ENCODE measurements at regions not wholly inside any gene's neighbourhood (a gene's known extent, or its start where the extent isn't known, plus 50 kb on each side); places are given as distances from the start of the nearest gene placed in this dataset.

DNA sequence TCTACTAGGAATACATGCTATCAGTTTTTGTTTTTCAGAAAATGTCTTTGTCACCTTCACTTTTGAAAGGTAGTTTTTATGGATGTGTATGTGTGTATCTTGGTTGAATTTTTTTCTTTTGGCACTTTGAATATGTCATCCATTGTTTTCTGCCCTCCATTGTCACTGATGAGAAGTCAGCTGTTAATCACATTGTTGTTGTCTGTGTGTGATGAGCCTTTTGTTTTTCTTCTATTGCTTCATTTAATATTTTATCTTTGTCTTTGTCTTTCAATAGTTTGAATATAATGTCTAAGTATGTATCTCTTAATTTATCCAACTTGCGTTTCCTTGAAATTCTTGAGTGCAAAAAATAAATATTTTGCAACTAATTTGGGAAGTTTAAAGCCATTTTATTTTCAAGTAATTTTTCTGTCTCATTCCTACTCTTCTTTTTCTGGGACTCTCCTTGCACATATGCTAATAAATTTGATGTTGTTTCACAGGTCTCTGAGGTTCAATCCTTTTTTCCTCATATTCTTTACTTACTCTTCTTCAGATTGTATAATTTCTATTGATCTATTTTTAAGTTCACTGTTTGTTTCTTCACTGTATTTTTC lies 546.9 kb upstream of the GHITM start:
- no peak for DNase-seq

DNA sequence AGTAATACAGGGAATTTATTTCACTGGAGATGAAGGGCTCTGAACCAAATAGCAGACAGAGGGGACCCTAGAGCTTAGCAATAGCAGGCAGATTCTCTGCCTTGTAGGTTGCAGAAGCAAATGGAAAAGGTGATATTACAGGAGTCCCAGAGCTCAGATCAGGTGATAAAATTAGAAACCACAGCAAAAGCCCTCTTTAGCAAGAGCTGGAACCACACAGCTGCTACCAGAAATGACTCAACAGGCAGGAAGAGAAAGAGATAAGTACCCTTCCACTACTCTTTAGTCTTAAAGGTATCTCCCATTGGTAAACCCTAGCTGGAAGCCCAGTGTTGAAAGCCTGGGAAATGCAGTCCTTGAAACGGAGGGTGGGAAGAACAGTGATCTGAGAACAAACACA lies 535.6 kb upstream of the GHITM start:
- no peak for DNase-seq

DNA sequence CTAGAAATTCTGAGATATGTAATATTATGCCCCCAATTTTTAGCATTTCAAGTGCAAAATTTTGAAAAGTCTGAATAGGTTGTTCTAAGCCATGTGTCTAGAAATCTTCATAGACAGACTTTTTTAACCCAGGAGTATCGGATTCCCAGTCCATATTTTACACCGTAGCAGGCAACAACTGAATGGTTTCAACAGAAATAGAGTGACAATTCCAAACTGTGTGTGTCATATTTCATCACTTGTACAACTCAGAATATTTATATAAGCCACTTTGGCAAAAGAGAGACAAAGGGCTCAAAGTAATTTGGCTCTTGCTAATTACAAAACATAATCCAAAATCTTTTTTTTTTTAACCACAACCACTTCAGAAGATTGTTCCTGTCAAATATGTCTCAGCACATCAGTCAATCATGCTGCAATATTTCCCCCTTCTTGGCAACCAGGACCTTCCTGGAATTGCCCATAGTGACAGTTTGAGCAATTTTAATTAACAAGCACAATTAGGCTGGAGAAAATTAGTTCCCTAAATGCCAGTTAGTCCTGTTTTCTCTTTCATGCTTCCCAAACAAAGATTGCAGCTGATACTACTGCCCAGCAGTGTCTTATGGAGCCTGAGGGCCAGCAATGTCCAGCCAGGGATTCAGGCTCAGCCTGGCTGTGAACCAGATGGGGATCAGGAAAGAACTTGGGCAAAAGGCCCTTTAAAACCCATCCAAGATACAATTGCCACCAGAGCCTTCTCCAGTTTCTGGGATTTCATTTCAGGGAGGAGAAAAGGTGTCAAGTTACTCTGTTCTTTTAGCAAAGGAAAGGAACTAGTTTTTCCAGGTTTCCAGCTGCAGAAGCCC lies 533.3 kb upstream of the GHITM start:
- DNase-seq: no peak

DNA sequence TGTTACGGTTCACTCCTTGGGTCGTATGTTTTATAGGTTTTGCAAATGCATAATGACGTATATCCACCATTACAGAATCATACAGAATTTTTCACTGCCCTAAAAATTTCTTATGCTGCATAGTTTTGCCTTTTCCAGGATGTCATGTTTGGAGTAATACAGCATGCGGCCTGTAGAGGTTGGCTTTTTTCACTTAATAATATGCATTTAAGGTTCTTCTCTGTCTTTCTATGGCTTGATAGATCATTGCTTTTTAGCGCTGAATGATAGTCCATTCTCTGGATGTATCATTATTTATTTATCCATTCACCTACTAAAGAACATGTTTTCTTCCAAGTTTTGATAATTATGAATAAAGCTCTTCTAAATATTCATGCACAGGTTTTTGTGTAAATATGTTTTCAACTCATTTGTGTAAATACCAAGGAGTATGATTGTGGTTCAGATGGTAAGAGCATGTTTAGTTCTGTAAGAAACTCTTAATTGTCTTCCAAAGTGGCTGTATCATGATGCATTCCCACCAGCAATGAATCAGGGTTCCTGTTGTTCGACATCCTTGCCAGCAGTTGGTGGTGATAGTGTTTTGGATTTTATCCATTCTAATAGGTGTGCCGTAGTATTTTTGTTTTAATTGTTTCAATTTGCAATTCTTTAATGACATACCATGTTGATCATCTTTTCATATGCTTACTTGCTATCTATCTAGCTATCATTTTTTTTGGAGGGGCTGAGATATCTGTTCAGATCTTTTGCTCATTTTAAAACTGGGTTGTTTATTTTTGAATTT lies 531.2 kb upstream of the GHITM start:
- DNase-seq: no peak

DNA sequence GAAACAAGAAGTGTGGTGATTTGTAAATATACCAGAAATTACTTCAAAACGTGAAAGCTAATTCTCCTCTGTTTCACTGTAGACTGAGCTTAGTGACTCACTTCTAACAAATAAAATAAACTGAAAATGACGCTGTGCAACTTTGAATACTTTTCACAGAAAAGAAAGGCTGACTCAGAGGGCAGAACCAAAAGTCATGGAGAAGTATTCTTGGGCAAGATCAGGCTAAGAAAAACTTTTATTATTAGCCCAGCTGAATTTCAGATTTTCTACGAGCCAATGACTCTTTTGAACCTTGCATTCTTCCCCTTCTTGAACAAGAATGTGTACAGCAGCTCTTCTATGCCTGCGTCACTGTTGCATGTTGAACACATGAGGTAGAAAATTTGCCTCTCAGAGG lies 527.3 kb upstream of the GHITM start:
- no peak for DNase-seq

DNA sequence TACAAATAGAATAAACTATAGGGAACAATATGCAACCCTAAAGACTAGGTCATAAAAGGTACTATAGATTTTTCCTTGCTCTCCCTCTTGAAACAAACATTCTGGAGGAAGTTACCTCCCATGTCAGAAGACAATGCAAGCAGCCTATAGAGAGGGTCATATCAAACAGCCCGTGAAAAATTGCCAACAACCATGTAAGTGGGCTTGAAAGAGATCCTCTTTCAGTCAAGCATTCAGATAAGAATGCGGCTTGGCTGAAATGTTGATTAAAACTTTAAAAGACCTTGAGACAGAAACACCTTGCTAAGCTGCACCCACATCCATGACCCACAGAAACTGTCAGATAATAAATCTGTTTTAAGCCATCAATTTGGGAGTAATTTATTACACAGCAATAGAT lies 526.6 kb upstream of the GHITM start:
- DNase-seq: no peak

DNA sequence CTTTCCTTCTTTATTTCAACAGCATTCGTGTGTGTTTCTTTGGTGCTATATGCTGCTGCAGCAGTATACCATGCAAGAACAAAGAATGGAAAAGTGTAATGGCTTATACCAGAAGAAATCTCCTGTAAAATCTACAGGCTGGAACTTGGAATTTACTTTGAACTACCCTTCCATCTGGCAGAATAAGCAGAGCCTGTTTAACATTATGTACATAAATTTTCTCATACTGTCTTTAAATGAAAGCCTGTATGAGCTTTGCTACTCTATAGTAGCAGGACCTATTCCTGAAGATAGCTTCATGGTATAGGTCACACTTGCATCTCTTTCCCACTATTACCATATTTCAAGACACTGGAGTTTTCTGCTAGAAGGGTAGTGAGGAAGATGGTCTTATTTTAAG lies 522.1 kb upstream of the GHITM start:
- no peak for DNase-seq

DNA sequence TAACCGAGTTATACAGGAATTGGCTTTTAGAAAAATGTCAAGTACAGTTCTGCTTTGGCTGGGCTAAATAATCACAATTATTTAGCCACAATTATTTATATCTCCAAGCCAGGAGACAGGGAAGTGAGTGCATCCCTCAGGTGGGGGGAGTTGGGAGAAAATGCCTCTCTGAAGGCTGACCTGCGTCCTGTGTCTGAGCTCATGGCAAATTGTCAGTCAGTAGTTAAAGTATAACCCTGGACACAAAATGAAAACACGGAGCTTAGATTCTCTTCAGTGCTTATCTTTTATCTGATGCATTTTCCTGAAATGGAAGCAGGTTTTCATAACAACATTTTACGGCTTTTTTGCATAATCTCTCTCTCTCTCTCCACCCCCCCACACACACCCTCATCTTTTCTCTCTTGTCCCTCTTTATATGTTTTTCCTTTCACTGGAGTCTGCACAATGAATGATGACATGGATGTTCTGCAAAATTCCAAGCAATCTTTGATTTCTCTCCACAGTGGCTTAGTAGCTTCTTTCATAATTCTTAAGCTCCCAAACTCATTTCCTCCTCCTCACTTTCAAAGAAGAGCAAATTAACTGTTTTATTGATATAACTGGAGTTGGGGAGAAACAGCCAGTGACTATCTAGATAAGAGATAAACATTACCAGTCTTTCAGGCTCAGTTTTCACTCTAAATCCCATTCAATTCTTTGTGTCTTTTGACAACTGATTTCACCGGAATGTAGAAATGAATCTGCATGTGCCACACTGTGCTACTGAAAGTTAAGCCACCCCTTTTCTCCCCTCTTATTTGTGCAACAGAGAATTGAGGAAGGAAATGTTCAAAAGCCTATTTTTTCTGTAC lies 521.4 kb upstream of the GHITM start:
- no peak for DNase-seq

DNA sequence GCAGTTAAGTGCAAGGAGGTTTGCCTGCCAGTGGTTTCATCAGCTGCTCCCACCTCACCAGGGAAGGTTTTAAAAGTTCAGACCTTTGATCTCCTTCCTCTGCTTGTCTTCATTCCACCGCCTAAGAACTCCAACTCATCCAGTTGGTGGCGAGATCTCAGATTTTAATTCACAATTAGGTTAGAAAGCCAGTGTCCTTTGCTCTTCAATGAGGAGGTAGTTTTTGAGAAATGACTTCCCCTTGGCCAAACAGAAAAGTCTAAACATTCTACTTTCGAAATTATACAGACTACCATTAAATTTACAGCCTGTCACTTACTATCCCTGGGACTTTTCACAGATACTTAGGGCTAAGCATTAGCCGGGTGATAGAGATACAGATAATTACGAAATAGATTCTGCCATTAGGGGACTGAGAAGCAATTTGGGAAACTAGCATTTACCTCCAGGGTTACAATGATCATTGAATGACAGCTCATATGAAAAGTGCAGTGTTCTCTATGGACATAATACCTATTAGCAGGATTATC lies 513.4 kb upstream of the GHITM start:
- DNase-seq: no peak

DNA sequence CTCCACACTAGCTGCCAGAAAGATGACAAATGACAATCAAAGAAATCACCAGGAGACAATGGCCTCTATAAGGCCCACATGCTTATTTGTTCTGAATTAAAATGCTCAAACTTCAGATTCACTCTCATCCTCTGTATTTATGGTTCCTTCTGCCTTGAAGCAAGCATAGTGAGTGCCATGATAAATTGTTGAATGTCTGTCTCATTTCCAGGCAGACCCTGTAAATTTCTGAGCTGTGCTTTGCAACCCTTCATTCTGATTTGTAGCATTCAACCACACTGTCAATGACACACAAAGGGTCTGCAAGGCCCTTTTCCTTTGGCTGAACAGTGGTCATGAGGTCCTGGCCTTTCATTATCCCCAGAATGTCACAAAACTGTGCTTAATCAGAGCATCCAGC lies 506.6 kb upstream of the GHITM start:
- DNase-seq: no peak

DNA sequence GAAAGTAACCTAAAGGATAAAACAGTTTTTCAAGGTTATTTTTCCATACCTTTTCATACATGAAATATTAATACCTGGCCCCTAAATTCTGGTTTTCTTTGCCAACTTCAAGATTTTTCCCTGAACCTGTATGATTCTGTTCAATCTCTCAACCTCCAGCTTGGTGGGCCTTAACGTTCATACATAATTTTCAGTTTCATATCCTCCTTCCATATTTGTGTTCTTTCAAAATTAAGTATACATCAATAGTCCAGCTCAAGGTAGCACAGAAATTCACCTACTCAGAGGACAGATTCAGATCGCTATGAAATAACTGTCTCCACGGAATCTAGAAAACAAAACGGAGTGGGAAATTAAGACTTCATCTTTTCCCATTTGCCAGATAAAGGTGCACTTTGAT lies 505.8 kb upstream of the GHITM start:
- DNase-seq: no peak

DNA sequence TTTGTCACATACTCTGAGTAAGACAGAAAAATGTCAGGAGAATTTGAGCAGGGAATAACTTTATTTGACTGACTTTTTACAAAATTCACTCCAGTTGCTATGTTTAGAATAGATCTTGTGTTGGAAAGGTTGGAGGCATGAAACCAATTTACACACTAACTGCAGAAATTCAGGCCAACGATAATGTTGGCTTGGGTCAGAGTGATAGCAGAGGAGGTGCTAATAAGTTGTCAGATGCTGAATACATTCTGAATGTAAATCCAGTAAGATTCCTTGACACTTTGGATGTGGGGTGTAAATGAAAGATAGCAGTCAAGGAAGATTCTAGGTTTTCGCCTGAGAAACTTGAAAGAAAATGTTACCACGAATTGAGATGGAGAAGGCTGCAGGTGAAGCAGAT lies 502.5 kb upstream of the GHITM start:
- DNase-seq: no peak

DNA sequence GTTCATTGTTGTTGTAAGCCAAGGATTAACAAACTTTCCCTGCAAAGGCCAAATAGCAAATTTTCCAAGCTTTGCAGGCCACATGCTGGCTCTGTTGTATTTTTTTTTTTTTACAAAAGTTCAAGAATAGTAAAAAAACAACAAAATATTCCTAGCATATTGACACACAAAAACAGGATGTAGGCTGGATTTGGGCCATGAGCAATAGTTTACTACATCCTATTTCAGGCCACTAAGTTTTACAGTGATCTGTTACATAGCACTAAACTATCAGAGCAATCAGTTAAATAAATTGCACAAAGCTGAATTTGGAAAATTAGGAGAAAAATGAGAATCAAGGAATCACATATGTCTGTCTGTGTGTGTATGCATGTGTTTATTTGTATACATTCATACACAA lies 491.8 kb upstream of the GHITM start:
- no peak for DNase-seq

DNA sequence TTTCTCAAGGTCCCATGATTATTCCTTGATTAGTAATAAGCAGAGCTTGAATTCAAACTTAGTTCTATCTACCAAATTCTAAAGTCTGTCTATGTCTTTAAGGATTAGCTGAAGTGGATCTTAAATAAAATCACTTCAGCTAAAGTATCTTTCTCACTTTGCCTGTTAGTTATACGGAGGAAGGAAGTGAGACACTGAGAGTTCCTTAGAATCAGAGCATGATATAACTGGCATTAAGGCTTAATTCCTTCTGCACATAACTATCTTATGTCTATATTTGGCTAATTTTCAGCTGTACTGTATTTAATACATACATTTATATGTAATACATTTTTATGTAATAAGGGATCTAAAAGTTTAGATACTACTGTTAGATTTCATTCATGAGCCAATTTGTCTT lies 491.1 kb upstream of the GHITM start:
- DNase-seq: no peak

DNA sequence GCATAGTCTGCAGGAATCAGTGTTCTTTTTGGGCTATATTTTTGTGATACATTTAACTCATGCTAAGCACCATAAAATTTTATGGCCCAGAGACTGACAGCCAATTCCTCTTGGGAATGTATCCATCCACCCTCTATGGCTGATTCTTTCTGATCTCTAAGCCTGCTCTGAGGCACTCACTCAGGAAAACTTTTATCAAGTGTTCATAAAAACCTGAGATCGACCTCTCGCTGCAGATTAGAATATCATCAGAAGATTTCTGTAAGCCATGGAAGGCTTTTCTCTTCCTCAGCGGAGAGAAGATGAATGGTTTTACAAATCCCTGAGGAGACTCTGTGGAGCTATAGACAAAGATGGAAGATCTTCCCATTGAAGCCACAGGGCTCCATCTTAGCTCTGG lies 489.8 kb upstream of the GHITM start:
- DNase-seq: no peak

DNA sequence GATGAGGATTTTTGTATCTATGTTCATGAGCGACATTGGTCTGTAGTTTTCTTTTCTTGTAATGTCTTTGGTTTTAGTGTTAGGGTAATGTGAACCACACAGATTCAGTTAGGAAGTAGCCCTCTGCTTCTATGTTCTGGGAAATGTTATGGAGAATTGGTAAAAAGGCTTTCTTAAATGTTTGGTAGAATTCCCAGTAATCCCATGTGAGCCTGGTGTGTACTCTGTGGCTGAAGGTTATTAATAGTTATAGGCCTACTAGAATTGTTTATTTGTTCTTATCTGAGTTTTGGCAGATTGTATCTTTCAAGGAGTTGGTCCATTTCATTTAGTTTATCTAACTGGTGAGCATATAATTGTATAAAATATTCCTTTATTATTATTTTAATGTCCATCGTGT lies 484.6 kb upstream of the GHITM start:
- DNase-seq: no peak

DNA sequence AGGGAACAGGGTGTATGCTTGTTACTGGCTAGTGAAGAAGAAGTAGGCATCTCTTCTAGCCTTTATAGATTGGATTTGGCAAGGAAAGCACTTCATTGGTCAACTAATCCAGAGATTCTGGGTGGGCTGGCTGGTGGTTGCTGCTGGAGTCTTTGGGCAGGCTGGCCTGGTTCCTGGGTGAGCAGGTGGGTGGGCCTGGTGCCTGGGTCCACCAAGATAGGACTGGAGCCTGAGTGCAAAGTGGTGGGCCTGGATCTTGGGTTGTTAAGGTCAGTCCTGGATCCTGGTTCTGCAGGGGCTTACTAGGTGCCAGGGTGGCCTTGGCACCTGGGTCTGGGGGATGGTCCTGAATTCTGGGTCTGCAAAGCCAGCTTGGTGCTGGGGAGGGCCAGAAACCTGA lies 482.4 kb upstream of the GHITM start:
- no peak for DNase-seq

DNA sequence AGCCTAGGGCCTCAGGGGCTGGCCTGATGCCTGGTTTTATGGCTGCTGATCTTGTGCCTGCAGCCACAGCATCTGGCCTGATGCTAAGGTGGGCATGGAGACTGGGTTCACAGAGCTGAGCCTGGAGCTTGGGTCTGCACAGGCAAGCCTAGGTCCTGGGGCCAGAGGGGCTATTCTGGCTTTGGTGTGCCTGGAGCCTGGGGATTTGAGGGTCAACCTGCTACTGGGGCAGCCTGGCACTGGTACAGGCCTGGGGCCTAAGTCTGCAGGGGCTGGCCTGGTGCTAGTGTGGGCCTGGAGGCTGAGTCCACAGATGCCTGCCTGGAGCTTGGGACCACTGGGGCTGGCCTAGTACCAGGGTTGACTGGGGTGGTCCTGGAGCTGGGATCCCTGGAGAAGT lies 481.8 kb upstream of the GHITM start:
- DNase-seq: no peak

DNA sequence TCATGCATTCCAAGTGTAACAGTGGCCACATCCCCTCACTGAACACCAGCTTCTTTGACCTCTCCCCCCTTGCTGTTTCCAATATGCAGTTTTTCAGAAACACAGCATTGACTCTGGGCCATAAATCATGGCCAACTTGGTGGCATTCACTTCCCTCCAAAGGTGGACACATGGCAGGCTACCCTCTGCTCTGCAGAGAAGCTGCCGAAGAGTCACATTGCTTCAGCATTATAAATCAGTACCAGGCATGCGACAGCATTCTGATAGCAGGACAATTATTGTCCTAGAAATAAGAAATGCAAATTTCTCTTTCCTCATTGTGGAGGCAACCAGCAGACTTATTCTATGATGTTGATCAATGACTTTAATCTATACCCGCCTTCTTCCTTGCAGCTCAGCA lies 475.4 kb upstream of the GHITM start:
- DNase-seq: no peak

DNA sequence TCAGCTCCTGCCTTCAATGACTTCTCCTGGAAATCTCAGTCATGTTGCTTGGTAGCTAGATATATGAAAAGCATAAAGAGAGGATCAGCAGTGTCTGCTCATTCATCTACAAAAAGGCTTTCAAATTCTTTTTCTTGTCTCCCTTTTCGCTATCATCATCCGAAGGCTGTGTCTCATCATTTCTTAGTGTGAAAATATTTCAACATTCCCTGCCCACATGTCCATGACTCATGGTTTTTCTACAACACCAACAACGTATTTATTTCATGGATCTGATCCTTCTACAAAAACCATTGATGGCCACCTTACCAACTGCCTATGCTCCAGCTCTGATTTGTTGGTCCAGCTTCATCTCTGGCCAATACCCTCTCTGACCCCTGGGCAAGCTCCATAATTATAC lies 472.5 kb upstream of the GHITM start:
- DNase-seq: no peak

DNA sequence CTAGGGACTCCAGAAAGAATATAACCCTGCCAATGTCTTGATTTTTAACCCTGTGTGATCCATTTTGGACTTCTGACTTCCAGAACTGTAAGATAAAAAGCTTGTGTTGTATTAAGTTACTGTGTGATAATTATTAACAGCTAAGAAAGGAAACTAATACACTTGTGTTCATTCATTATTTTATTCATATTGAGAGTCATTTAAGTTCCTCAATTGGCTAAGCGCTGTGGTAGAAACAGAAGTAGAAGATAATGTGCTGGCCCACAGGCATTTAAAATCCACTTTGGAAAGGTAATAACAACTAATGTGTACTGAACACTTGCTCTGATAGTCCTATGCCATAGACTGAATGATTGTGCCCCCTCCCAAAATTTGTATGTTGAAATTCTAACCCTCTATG lies 471.7 kb upstream of the GHITM start:
- DNase-seq: no peak

DNA sequence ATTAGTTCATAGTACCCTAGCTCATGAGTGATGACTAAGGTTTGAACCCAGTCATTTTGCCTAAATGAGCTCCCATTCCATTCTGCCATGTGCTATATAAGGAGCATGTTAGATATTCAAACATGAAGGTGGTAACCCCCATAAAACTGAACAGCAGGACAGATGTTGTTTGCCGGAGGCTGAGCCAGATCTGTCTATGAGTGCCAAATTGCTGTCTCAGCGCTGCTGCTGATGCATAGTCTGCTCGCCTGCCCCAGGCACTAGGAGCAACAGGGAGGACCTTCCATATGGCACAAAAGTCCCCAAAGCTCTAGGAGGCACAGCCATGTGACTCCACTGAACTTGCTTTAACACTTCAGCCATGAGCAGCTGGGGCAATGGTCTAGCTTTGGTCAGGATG lies 466.0 kb upstream of the GHITM start:
- no peak for DNase-seq

DNA sequence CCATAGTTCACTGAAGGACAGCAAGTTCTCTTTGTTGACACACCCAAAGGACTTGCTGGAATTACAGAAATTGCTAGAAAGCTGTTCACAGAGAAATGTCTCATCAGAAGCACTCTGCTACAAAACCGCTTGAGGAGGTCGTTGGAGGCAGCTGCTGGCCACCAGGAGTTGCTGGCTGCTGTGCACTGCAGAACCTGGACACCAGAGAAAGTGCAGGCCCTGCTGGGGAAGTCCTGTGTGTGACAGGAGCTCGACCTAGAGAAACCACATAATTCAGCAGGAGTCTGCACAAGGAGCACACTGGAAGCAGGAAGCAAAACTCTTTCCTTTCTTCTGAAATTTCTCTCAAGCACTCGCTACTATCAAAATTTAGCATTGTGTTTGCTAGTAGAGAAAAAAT lies 461.5 kb upstream of the GHITM start:
- no peak for DNase-seq
